ENCODE measurements at regions not wholly inside any gene's neighbourhood (a gene's known extent, or its start where the extent isn't known, plus 50 kb on each side); places are given as distances from the start of the nearest gene placed in this dataset.

DNA sequence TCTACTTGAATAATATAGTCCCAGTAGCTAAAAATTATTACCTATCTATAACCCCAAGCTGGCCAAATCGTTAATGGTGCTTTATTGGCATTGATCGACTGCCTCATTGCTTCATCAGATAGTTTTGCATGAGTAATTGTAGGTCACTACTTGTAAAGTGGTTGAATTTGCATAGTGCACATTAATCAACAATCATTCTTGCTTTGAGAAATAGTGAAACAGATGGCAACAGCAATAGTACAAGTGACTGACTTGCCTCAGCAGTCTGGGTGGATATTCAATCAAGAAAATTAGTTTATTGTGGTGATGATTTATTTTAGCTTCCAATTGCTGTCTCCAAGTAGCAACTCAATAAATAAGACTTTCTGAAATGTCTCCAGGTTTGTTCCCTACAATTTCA lies 117.8 kb upstream of the NRXN1 start:
- WGBS (ENCODE audit: insufficient coverage, low coverage, low lambda C conversion rate, missing lambda C conversion rate) = 85% methylated on average over 2 of the region's 2 CpGs
- H3K36me3 ChIP-seq = no peaks in the 10 kb centered on the region
- no peaks in the 10 kb centered on the region for H3K9me3 ChIP-seq
- no peak for ATAC-seq
- TF ChIP-seq, protein P1, sequence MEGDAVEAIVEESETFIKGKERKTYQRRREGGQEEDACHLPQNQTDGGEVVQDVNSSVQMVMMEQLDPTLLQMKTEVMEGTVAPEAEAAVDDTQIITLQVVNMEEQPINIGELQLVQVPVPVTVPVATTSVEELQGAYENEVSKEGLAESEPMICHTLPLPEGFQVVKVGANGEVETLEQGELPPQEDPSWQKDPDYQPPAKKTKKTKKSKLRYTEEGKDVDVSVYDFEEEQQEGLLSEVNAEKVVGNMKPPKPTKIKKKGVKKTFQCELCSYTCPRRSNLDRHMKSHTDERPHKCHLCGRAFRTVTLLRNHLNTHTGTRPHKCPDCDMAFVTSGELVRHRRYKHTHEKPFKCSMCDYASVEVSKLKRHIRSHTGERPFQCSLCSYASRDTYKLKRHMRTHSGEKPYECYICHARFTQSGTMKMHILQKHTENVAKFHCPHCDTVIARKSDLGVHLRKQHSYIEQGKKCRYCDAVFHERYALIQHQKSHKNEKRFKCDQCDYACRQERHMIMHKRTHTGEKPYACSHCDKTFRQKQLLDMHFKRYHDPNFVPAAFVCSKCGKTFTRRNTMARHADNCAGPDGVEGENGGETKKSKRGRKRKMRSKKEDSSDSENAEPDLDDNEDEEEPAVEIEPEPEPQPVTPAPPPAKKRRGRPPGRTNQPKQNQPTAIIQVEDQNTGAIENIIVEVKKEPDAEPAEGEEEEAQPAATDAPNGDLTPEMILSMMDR (IDR thresholded peaks at IDR 0.05) = no peak
- TF ChIP-seq POLR2A (IDR thresholded peaks at IDR 0.05) = no peak
- no peak overlapping the region for H3K4me3 ChIP-seq
- intact Hi-C loops (cut with DNase I) = no loop called here
- DNase-seq = no peak
- no peak overlapping the region for H3K27ac ChIP-seq
- H3K27me3 ChIP-seq = no peaks in the 10 kb centered on the region
- no peaks in the 10 kb centered on the region for H3K4me1 ChIP-seq

DNA sequence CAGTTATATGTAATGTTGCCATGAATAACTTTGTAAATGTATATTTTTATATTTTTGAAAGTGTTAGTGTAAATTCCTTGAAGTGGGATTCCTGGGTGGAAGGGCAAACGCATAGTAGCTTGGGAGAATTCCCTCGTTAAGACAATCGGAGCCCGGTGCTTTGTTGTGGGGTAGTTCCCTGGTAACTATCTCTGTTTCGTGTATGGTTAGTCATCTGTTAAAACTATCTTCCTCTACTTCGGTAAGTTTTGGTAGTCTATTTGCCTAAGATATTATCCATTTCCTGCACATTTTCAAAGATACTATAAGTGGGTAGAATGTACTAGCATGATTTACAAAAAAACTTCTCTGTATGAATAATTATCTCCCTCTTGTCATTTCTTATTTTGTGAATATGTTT lies 113.8 kb upstream of the NRXN1 start:
- no peaks in the 10 kb centered on the region for H3K27me3 ChIP-seq
- H3K9me3 ChIP-seq = no peaks in the 10 kb centered on the region
- TF ChIP-seq POLR2A (IDR thresholded peaks at IDR 0.05) = no peak
- TF ChIP-seq, protein P1 (IDR thresholded peaks at IDR 0.05) = no peak
- H3K36me3 ChIP-seq = no peaks in the 10 kb centered on the region
- H3K4me3 ChIP-seq = no peak overlapping the region
- no peak overlapping the region for H3K27ac ChIP-seq
- WGBS (ENCODE audit: insufficient coverage, low coverage, low lambda C conversion rate, missing lambda C conversion rate) = 76% methylated on average over 6 of the region's 6 CpGs
- ATAC-seq (no peak), DNase-seq (no peak)
- H3K4me1 ChIP-seq = no peaks in the 10 kb centered on the region
- intact Hi-C loops (cut with DNase I) = no loop called here

DNA sequence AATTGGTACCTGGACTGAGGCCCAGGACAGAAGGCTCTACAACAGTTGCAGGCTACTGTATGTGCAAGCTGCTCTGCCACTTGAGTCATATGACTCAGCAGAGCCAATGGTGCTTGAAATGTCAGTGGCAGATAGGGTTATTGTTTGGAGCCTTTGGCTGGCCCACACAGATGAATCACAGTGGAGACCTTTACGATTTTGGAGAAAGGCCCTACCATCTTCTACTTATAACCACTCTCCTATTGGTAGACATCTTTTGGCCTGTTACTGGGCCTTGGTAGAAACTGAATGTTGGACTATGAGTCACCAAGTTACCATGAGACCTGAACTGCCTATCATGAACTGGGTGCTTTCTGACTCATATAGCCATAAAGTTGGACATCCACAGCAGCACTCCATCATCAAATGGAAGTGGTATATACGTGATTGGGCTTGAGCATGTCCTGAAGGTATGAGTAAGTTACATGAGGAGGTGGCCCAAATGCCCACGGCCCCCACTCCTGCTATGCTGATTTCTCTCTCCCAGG lies 88.9 kb upstream of the NRXN1 start:
- H3K4me1 ChIP-seq = no peaks in the 10 kb centered on the region
- TF ChIP-seq, protein P1 (IDR thresholded peaks at IDR 0.05) = no peak
- no peak for TF ChIP-seq POLR2A (IDR thresholded peaks at IDR 0.05)
- ATAC-seq (no peak), DNase-seq (no peak)
- intact Hi-C loops (cut with DNase I) = no loop called here
- no CpG with 5 or more reads among the region's 3 CpGs for WGBS (ENCODE audit: insufficient coverage, low coverage, low lambda C conversion rate, missing lambda C conversion rate)
- H3K36me3 ChIP-seq = no peaks in the 10 kb centered on the region
- H3K27me3 ChIP-seq = no peaks in the 10 kb centered on the region
- no peak overlapping the region for H3K4me3 ChIP-seq
- no peak overlapping the region for H3K27ac ChIP-seq
- H3K9me3 ChIP-seq = no peaks in the 10 kb centered on the region

DNA sequence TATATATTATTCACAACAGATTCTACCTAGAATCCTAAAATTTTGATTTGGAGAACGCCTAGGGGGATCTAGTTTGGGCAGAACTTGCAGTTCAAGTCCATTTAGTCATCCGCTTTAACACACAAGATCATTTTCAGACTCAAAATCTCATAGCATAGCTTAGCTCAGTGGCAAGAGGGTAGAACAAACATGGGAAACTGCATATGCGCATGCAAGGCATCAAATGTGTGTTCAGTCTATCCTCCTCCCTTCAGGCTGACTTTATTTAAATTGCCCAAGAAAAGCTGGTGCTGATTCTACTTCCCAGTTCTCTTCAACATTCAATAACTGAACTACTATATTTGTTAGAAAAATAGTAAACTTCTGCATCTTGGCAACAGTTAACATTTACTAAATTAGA lies 79.6 kb upstream of the NRXN1 start:
- TF ChIP-seq, protein P1 (IDR thresholded peaks at IDR 0.05) = no peak
- TF ChIP-seq POLR2A (IDR thresholded peaks at IDR 0.05) = no peak
- H3K36me3 ChIP-seq = no peaks in the 10 kb centered on the region
- WGBS (ENCODE audit: insufficient coverage, low coverage, low lambda C conversion rate, missing lambda C conversion rate) = 65% methylated on average over 2 of the region's 3 CpGs
- ATAC-seq (no peak), DNase-seq (no peak)
- no peaks in the 10 kb centered on the region for H3K4me1 ChIP-seq
- no peak overlapping the region for H3K4me3 ChIP-seq
- H3K9me3 ChIP-seq = no peaks in the 10 kb centered on the region
- H3K27ac ChIP-seq = no peak overlapping the region
- no peaks in the 10 kb centered on the region for H3K27me3 ChIP-seq
- intact Hi-C loops (cut with DNase I) = no loop called here

DNA sequence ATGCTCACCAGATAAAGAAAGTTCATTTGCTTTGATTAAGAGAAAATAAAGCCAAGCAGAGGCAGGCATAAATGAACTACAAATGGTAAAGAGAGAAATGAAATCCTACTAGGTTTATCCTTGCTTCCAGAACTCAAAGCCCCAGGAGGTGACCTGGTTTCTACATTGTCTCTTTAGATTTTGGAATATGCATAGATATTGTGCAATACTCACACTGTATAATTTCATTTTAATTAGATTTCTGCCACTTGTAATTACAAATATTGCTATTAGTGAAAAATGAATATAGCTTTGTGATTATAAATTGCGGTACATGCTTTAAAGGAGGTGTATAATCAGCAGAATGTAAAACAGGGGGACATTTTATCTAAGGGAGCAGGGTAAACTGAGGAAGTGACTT lies 76.9 kb upstream of the NRXN1 start:
- TF ChIP-seq POLR2A (IDR thresholded peaks at IDR 0.05) = no peak
- ATAC-seq = no peak
- no peak for DNase-seq
- intact Hi-C loops (cut with DNase I) = no loop called here
- H3K4me3 ChIP-seq = no peak overlapping the region
- H3K27me3 ChIP-seq = no peaks in the 10 kb centered on the region
- no peaks in the 10 kb centered on the region for H3K4me1 ChIP-seq
- H3K36me3 ChIP-seq = no peaks in the 10 kb centered on the region
- H3K9me3 ChIP-seq = no peaks in the 10 kb centered on the region
- no peak overlapping the region for H3K27ac ChIP-seq
- 86% methylated on average over 1 of the region's 1 CpG for whole genome bisulfite sequencing (ENCODE audit: insufficient coverage, low coverage, low lambda C conversion rate, missing lambda C conversion rate)

Data from right lobe of liver (tissue), 6 donors.